NCI-H1105 treated with DMSO at 0.1 percent for 48 hours (cell line): ENCODE measurements at regions not wholly inside any gene's neighbourhood (a gene's known extent, or its start where the extent isn't known, plus 50 kb on each side); places are given as distances from the start of the nearest gene placed in this dataset.
"Not testable (repeated sequence)": the region's sequence is repeated elsewhere in the genome, so short reads cannot be mapped to it uniquely, and the experiment has no call there.

ENCODE experiments used
- DNase-seq: peaks from one replicate; lab custom pipeline; 2025; lab: John Stamatoyannopoulos, UW

DNA sequence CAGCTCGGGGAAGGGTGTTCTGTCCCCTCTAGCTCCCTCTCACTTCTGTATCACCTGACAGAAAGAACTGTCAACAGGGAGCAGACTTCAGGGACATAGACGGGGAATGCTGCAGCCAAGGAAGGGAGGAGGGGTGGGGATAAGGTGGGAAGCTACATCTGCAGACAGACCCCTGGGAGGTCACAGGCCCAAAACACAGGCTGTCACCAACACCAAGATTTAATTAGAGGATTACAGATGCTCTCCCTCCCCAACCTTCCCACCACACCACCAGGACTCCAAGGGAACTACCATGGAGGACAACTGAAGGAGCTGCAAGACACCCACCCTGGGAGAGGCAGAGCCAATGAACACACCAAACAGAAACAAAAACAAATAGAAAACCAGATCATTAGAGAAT is 425.2 kb upstream of the VSTM2A start:
- DNase-seq, result no peak

DNA sequence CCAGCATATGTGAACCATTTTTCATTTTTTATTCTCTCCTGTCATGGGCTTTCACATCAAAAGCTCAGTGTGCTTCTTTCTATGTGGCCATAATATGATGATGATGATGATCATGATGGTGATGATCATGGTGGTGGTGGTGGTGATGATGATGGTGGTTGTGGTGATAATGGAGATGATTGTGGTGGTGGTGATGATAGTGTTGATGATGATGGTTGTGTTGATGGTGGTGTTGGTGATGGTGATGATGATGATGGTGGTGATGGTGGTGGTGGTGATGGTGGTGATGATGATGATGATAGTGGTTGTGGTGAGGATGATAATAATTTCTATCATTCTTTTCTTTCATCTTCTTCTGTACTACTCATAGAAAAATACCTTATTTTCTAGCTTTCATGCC is 413.1 kb upstream of the VSTM2A start:
- no peak for DNase-seq

DNA sequence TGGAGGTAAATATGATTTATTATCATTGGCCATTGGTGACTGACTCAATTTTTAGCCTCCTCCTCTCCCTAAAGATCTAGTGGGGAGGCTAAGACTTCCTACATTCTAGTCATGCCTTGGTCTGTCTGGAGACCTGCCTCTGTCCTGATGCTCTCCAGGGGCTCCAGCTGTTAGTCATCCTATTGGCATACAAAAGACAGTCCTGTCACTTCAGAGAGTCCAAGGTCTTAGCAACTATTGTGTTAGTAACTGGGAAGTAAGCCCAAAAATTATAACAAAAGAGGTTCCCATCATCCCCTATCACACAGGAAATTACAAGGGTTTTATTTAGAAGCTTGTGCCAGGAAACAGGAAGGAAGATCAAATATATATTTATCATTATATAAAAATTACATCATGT is 400.6 kb upstream of the VSTM2A start:
- DNase-seq, result no peak

DNA sequence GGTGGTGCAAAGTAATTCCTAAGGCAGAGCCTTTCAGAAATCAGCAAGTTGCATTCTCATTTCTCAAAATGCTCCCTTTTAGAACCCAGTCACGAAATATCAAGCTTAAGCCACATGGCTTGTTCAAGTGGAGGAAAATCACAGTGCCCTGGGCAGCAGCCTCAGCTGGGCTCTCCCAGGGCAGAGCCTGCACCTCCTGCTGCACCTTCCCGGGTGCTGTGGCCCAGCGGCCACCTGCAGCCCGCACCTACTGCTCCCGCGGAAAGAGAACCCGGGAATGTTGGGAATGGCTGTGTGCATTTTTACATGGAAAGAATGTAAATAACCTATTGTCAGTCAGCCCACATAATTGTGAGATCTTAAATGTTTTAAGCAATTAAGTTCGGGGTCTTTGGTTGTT is 396.5 kb upstream of the VSTM2A start:
- DNase-seq, result no peak

DNA sequence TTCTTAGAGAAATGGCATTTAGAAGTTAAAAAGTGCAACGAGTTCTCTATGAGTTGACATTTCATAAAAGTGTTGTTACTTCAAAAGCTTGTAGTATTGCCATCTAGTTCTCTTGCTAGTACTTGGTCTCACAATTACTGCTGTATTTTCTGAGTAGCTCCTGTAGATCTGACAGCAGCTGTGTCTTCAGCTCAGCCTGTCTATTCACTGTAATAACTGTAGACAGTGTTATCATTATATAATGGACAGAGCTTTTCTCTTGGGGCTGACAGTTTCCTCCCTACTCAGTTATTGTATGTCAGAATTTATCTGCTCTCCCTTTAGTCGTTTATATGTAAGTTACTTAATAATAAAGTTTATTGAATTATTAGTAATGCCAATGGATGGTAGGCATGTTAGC is 388.7 kb upstream of the VSTM2A start:
- DNase-seq, result no peak

DNA sequence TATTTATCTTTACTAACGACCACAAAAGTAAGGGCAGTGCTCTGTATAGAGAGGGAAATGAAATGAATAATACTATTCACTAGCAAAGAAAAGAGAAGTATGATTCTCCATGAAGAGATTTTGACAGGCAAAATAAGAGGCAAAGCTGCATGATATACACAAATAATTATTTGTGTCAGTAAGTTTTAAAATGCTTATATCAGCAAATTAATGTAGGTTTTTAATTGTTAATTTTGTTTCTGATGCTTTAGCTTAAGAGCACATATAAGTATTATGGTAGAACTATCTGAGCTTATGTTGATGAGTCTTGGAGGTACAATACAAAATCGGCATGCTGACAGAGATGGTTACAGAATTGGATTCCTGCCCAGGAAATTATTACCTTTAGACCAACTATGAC is 383.1 kb upstream of the VSTM2A start:
- DNase-seq, result no peak

DNA sequence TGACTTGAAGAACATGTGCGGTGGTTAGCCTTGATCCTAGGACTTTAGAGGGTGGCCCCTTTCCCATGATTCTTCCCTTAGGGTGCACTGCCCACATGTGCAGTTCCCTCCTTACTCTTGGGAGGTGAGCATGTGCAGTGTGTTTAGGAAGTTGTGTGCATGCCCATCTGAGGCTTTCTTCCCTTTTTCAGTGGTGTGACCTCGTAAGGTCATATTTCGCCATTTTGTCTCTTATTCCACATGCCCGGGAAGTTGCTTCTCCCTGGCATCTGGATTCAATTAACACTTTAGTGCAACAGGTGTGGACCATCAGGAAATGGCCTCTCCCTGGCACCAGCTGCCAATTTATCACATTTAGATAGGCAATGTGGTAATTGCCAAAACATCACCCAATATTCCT is 380.6 kb upstream of the VSTM2A start:
- no peak for DNase-seq

DNA sequence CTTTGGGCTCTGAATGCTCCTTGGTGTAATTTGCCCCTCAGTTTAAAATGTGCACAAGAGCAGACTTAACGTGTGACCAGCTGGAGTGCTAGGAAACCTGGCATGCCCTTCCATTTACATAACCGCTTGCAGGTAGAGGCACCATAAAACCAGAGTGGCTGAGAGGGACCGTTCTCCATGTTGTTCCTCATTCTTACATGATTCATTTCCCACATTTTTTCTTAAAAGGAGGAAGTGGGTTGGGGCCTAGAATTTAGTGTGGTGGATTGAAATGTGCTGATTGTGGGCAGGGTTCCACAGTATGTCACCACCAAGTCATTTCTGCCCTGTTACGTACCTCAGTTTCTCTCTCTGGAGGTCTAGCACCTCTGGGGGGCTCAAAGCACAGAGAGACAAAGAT is 375.8 kb upstream of the VSTM2A start:
- no peak for DNase-seq

DNA sequence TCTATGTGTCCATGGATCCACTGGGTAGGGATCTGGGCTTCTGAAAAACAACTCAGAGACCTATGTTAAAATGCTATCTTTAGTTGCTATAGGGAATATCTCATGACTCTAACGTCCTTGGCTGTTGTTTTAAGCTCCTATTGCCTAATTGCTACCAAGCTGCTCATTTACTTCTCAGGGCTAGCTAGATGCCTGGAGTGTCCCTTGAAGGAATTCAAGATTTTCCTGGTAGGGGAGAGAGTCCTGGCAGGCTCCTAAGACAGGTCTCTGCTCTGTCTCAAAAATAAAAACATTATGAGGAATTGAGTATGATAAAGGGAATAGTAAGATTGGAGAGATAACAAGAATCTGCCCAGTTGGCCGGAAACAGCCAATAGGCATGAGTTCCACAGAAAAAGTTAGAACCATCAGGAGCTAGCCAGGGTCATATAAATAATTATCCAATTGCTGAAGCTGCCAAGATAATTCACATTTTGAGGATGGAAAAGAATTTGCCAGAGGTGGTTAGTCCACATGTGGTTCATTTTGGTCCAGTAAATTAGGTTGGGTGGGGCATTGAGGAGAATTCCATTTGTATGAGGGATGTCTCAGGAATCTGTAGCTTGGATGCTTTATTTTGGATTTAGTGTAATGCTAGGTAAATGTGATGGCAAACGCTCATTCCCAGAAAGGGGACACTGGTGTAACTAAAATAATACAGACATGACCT is 362.7 kb upstream of the VSTM2A start:
- DNase-seq, result no peak

DNA sequence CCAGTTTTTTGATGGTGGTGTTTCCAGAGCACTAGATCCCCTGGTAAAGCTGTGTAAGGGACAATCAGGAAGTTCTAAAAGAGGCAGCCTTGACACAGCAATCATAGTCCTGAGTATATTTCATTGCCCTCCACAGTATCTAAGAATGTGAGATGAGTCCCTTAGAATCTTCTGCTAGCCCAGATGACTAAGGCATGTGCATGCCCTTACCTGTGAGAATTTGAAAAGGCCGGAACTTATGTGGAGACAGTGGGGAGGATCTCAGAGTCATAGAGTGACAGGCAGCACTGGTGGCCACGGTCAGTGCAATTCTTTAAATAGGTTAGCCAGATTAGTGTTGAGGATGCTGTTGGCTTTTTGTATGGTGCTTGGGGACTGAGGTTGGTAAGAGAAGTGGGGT is 361.4 kb upstream of the VSTM2A start:
- DNase-seq, result no peak

DNA sequence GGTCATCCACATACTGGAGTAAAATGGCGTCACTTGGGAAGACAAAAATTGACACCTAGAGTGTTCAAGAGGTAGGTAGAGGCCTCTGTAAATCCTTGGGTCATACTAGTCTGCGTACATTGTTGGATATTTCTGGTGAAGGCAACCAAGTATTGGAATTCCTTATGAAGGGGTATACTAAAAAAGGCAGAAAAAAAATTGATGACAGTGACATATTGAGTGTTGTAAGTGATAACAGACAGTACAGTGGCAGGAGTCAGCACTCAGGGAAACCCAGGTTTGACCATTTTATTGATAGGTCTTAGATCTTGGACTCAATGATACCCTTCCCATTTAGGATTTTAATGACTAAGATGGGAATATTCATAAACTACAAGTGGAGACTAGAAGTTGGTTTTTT is 359.1 kb upstream of the VSTM2A start:
- DNase-seq, result no peak

DNA sequence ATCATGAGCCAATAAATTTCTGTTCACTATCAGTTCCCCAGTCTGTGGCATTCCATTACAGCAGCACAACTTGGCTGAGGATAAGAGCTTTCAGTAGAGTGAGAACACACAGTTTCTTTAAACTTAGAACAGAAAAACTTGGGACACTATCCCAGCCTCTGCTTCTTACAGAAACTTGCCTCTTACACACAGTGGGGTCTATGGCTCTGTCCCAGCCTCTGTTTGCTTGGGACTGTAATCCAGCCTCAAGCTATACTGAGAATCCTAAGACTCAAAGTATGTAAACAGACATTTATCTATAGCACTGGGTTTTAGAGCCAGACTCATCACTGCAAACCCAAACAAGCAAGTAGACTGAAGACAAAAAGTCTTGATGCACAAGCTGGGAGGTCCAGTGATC is 355.8 kb upstream of the VSTM2A start:
- no peak for DNase-seq

DNA sequence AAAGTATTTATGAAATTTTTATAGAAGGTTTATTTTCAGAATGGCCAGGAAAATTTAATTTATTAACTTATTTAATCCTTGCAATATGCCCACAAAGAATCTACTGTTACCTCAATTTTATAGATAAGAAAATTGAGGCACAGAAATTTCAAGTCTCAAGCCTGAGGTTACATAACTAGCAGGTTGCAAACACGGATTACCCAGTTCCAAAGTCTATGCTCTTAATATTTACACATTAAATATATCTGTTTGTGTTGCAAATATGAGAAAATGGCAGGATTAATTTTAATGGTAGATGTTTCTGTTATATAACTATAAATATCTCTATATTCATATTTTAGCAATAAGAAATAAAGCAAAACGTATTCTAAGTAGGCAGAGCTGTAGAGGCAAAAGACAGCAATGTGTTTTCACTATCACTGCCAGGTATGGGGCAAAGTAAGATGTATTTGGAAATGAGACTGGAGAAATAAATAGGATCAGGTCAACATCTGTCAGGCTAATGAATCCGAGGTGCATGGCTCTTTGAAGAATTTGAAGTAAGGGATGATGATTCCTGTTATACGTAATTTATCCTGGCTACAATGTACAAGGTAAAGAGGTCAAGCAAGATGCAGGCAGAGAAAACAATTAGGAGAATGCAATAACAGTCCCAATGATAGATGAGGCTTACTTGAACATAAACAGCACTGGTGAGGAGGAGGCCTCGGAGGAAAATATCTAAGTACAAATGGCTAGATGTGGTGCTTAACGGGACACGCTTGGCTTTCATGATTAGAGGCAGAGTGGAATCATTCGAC is 354.1 kb upstream of the VSTM2A start:
- no peak for DNase-seq

DNA sequence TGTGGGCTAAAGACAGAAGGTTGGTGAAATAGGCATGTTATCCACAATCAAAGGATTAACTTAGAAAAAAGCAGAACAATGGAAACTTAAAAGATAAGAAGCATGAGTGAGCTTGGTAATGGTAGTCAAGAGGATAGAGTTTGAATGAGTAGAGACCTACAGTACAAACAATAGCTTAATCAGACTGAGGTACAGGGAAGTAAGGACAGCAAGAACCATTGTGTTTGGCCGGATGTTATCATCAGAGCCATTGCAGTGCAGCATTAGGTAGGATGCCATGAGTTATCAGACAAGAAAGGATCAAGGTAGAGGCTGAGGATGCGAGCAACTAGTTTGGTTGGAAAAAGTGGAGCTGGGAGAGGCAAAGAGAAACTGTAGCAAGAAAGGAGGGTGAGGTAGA is 353.3 kb upstream of the VSTM2A start:
- no peak for DNase-seq

DNA sequence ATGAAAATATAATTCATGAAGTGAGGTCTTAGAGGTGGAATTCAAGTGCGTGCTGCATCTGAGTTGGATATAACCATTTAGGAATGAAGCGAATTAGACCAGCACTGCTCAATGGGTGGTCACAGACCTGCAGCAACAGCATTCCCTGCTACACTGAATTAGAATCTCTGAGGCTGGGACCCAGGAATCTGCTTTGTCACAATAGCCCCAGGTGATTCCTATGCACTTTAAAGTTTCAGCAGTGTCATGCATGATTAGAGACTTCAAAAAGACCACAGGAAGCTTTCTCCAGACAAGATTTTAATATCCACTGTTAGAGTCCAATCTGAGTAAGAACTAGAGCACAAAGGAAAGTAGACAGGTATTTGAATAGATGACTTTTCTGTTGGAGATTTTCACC is 352.8 kb upstream of the VSTM2A start:
- no peak for DNase-seq

DNA sequence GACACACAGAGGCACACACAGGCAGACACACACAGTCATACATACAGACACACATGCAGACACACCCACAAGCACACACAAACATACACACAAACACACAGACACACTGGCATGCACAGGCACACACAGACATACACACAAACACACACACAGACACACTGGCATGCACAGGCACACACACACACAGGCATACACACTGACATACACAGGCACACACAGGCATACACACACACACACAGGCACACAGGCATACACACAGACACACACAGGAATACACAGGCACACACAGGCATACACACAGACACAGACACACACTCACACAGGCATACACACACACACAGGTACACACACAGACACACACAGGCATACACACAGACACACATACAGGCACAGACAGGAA is 340.7 kb upstream of the VSTM2A start:
- no peak for DNase-seq

DNA sequence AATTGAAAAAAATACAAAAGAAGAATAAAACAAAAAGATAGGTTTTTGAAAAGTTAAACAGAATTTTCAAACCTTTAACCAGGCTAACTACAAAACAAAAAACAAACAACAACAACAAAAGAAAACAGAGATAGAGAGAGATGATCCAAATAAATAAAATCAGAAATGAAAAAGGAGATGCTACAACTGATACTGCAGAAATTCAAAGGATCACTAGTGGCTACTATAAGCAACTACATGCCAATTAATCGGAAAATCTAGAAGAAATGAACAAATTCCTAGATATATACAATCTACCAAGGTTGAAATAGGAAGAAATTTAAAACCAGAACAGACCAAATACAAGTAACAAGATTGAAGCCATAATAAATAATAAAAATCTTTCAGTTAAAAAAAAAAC is 326.8 kb upstream of the VSTM2A start:
- no peak for DNase-seq

DNA sequence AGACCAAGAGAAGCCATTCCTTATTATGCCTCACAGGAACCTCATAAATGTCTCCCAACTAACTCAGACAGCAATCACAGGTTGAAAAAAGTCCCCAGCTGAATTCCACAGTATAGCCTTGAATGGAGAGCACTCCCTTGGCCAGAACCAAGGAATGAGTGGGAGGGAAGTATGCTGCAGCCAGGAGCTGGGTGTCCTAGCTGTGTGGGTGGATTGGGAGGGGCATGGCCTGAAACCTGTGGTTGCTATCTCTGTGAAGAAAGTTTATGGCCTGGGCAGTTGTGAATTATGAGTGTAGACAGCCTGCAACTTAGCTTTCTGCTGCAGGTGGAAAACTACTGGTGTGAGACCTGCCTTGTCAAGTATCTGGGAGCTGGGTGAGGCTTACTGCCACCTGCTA is 316.1 kb upstream of the VSTM2A start:
- DNase-seq, result not testable (repeated sequence)

DNA sequence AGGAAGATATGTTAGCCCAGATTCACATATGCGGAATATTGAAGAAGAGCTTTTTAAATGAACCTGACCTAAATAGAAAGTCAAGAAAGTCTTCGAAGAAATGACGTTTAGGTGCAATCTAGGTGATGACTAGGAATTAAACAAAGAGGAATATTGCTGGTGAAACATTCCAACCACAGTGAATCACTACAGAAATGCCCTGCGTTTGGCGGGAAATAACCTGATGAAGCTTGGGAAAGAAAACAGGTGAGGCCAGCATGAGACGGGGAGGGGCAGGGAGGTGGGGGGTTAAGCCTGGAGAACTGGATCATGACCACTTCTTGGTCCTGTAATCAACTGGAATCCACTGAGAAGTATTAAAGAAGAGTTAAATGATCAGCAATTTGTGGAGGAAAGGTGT is 299.4 kb upstream of the VSTM2A start:
- DNase-seq, result no peak

DNA sequence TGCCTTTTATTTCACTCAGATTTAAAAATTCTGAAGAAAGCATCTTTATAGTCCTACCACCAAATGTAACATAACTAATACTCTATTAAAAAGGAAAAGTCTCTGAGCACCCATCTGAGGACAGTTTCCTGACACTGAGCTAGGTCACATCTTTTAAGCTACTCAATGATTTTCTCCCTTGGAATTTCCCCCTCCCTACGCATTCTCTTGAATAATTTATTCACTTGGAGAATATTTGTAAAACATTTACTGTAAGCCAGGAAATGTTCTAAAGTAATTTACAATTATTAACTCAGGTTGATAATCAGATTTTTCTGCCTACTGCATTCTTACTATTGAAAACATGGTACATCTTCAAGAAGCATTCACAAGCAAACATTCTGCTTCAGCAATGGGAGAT is 297.2 kb upstream of the VSTM2A start:
- DNase-seq, result no peak

DNA sequence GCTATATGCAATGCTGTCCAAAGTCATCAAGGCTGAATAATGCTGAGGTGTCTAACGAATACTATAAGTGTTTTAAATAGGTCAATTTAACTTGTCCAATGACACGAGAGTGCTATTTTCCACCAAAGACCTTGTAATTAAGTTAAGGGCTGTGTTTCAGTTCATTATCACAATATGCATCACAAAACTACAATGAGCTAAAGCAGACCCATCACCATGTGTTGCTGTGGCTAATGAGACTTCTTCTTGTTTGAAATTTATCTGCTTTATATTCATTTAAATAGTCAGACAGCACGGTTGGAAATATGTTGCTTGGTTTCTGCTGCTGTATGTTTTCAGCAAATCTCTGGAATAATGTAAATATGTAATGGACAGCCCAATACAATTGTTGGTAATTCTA is 292.5 kb upstream of the VSTM2A start:
- DNase-seq, result no peak

DNA sequence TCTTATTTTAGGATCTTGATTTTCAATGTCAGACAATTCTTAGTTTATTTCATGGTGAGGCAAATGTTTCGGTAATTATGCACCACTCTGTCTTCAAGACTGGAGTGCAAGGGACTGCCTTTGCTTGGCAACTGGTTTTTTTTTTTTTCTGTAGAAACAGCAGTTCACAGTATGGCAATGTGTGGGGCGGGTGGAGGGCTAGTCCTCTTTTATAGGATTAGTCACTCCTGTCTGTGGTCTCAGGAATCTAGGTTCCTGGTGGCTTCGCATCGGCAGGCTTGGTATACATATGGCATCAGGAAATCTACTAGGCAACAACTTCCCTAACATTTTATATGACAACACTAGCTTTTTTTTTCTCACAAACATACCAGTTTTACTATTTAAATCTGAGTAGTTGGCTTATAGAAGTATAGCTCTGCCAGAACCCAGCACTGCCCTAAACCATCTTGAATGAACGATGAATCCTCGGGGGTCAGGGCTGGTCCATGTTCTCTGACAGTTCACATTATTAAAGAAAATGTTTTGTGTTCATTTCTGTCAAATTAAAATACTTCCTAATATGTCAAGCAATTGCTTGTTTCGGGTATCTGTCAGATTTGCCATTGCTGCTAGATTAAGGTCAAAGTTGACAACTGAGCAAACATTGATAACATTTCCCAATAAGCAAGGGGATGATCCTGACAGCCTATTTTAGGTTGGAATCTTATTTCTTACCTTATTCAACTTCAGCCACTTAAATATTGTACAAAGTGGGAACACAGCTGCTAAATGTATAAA is 289.7 kb upstream of the VSTM2A start:
- no peak for DNase-seq

DNA sequence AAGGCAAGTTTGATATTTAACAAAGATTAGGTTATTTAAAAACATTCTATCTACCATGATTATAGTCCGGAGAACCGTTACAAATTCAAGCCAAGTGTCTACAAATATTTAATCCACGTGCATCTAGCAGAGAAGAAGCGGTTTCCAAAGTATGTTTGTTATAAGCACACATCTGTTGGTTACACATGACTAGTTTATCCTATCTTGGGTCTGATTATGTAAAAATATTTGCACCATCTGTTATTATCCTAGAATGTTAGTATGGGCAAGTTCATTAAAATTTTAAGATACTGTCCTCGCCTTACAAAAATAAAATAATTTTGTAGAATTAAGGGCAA is 289.2 kb upstream of the VSTM2A start:
- DNase-seq, result no peak
